Activated CD4-positive, alpha-beta T cell treated with anti-CD3 and anti-CD28 coated beads, Interleukin-2, amount 50 U/mL, for 4 hours (primary cell): ENCODE measurements at regions not wholly inside any gene's neighbourhood (a gene's known extent, or its start where the extent isn't known, plus 50 kb on each side); places are given as distances from the start of the nearest gene placed in this dataset.

ENCODE experiments used
- DNase-seq, 2 experiments: peaks; one replicate each; pipeline ENCODE4 v3.0.0-alpha.2; 2020

- DNase-seq: no peak
Observed at GRCh38 chr4:176902710-176903323, 110.1 kb upstream of the VEGFC start.

GRCh38 chr4:176906709-176907108, 114.0 kb upstream of the VEGFC start:
- DNase-seq: no peak

GRCh38 chr4:176910646-176911045, 117.9 kb upstream of the VEGFC start:
- DNase-seq: no peak

- no peak for DNase-seq
Observed at GRCh38 chr4:176919631-176920030, 126.9 kb upstream of the VEGFC start.

- no peak for DNase-seq
Observed at GRCh38 chr4:176920694-176921093, 128.0 kb upstream of the VEGFC start.

- DNase-seq: no peak
Observed at GRCh38 chr4:176921256-176921655, 128.5 kb upstream of the VEGFC start.

GRCh38 chr4:176924238-176924637, 131.5 kb upstream of the VEGFC start:
- DNase-seq: no peak

GRCh38 chr4:176925962-176926361, 133.2 kb upstream of the VEGFC start:
- DNase-seq: no peak

- no peak for DNase-seq
Observed at GRCh38 chr4:176927117-176927516, 134.4 kb upstream of the VEGFC start.

GRCh38 chr4:176927664-176928063, 134.9 kb upstream of the VEGFC start:
- no peak for DNase-seq

GRCh38 chr4:176939445-176939844, 146.7 kb upstream of the VEGFC start:
- no peak for DNase-seq

- no peak for DNase-seq
Observed at GRCh38 chr4:176945334-176945733, 152.6 kb upstream of the VEGFC start.

GRCh38 chr4:176949029-176949428, 156.3 kb upstream of the VEGFC start:
- no peak for DNase-seq

GRCh38 chr4:176953021-176953420, 160.3 kb upstream of the VEGFC start:
- DNase-seq: no peak

GRCh38 chr4:176957353-176958118, 164.8 kb upstream of the VEGFC start:
- no peak for DNase-seq

GRCh38 chr4:176959980-176960379, 167.3 kb upstream of the VEGFC start:
- no peak for DNase-seq

GRCh38 chr4:176963121-176963520, 170.4 kb upstream of the VEGFC start:
- no peak for DNase-seq

GRCh38 chr4:176964116-176964691, 171.5 kb upstream of the VEGFC start:
- DNase-seq: no peak

GRCh38 chr4:176967586-176967985, 174.9 kb upstream of the VEGFC start:
- no peak for DNase-seq

GRCh38 chr4:176968094-176968493, 175.4 kb upstream of the VEGFC start:
- DNase-seq: no peak

- no peak for DNase-seq
Observed at GRCh38 chr4:176969011-176969410, 176.3 kb upstream of the VEGFC start.

- no peak for DNase-seq
Observed at GRCh38 chr4:176970853-176971252, 178.1 kb upstream of the VEGFC start.

GRCh38 chr4:176971576-176972115, 178.9 kb upstream of the VEGFC start:
- no peak for DNase-seq

GRCh38 chr4:176979416-176979815, 186.7 kb upstream of the VEGFC start:
- no peak for DNase-seq
